ENCODE measurements at regions not wholly inside any gene's neighbourhood (a gene's known extent, or its start where the extent isn't known, plus 50 kb on each side); places are given as distances from the start of the nearest gene placed in this dataset.

DNA sequence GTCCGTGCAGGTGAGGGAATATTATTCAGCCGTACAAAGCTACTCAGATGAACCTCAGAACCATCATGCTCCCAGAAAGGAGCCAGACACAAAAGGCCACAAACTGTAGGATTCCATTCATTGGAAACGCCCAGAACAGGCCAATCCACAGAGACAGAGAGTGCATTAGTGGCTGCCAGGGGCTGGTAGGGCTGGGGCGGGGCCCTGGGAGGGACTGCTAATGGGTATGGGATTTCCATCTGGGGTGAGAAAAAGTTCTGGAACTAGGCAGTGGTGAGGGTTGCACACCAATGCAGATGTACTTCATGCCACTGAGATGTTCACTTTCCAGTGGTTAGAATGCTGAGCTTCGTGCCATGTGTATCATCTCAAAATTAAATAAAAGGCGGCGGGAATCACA lies 101.1 kb downstream of the RFLNA start:
- Mint-ChIP-seq H3K27me3 (ENCODE audit: insufficient read depth) (no peaks in the 10 kb centered on the region), H3K9me3 (no peaks in the 10 kb centered on the region), H3K4me1 (no peaks in the 10 kb centered on the region), H3K27ac (no peak overlapping the region), H3K4me3 (no peak overlapping the region), H3K36me3 (ENCODE audit: low read depth) (peaks cover 38% of the 10 kb centered on the region)
- H3K9me3 ChIP-seq (ENCODE audit: control insufficient read depth, low read length) = no peaks in the 10 kb centered on the region
- peaks cover 41% of the 10 kb centered on the region for H3K36me3 ChIP-seq (ENCODE audit: control insufficient read depth, insufficient read depth, low read length)
- no peak overlapping the region for H3K27ac ChIP-seq (ENCODE audit: low read depth, low read length)
- peaks cover 3% of the 10 kb centered on the region for H3K4me1 ChIP-seq (ENCODE audit: control insufficient read depth, insufficient read depth, low read length)
- TF ChIP-seq, protein P1, sequence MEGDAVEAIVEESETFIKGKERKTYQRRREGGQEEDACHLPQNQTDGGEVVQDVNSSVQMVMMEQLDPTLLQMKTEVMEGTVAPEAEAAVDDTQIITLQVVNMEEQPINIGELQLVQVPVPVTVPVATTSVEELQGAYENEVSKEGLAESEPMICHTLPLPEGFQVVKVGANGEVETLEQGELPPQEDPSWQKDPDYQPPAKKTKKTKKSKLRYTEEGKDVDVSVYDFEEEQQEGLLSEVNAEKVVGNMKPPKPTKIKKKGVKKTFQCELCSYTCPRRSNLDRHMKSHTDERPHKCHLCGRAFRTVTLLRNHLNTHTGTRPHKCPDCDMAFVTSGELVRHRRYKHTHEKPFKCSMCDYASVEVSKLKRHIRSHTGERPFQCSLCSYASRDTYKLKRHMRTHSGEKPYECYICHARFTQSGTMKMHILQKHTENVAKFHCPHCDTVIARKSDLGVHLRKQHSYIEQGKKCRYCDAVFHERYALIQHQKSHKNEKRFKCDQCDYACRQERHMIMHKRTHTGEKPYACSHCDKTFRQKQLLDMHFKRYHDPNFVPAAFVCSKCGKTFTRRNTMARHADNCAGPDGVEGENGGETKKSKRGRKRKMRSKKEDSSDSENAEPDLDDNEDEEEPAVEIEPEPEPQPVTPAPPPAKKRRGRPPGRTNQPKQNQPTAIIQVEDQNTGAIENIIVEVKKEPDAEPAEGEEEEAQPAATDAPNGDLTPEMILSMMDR (conservative IDR thresholded peaks at IDR 0.05) = no peak
- no peak overlapping the region for H3K4me3 ChIP-seq (ENCODE audit: low read length)
- DNase-seq = no peak
- no peak overlapping the region for H3K9ac ChIP-seq (ENCODE audit: extremely low read depth, low read length, poor library complexity, severe bottlenecking)
- H3K27me3 ChIP-seq (ENCODE audit: control insufficient read depth, insufficient read depth, low read length, poor library complexity, severe bottlenecking) = no peaks in the 10 kb centered on the region
- WGBS, 2 experiments (ENCODE audit: insufficient coverage in 1 of 2, insufficient read length in 1 of 2) = 95 to 96% methylated on average over 7 of the region's 7 CpGs

GRCh38 chr12:124395284-124395752 lies 100.4 kb downstream of the RFLNA start:
- H3K9ac ChIP-seq (ENCODE audit: extremely low read depth, low read length, poor library complexity, severe bottlenecking) = no peak overlapping the region
- no peak for DNase-seq
- no peaks in the 10 kb centered on the region for H3K27me3 ChIP-seq (ENCODE audit: control insufficient read depth, insufficient read depth, low read length, poor library complexity, severe bottlenecking)
- WGBS, 2 experiments (ENCODE audit: insufficient coverage in 1 of 2, insufficient read length in 1 of 2) = 91 to 92% methylated on average over 16 to 21 of the region's 21 CpGs
- Mint-ChIP-seq H3K27ac (no peak overlapping the region), H3K36me3 (ENCODE audit: low read depth) (peaks cover 35% of the 10 kb centered on the region), H3K4me1 (no peaks in the 10 kb centered on the region), H3K9me3 (no peaks in the 10 kb centered on the region), H3K4me3 (no peak overlapping the region), H3K27me3 (ENCODE audit: insufficient read depth) (no peaks in the 10 kb centered on the region)
- H3K4me1 ChIP-seq (ENCODE audit: control insufficient read depth, insufficient read depth, low read length) = peaks cover 3% of the 10 kb centered on the region
- no peak overlapping the region for H3K27ac ChIP-seq (ENCODE audit: low read depth, low read length)
- no peaks in the 10 kb centered on the region for H3K9me3 ChIP-seq (ENCODE audit: control insufficient read depth, low read length)
- H3K36me3 ChIP-seq (ENCODE audit: control insufficient read depth, insufficient read depth, low read length) = peaks cover 37% of the 10 kb centered on the region
- TF ChIP-seq, protein P1 (conservative IDR thresholded peaks at IDR 0.05) = no peak
- H3K4me3 ChIP-seq (ENCODE audit: low read length) = no peak overlapping the region

- Histone ChIP-seq H3K9ac (ENCODE audit: extremely low read depth, low read length, poor library complexity, severe bottlenecking) (no peak overlapping the region), H3K27ac (ENCODE audit: low read depth, low read length) (no peak overlapping the region), H3K4me1 (ENCODE audit: control insufficient read depth, insufficient read depth, low read length) (peaks cover 6% of the 10 kb centered on the region), H3K9me3 (ENCODE audit: control insufficient read depth, low read length) (no peaks in the 10 kb centered on the region), H3K4me3 (ENCODE audit: low read length) (no peak overlapping the region), H3K27me3 (ENCODE audit: control insufficient read depth, insufficient read depth, low read length, poor library complexity, severe bottlenecking) (no peaks in the 10 kb centered on the region), H3K36me3 (ENCODE audit: control insufficient read depth, insufficient read depth, low read length) (peaks cover 30% of the 10 kb centered on the region)
- Mint-ChIP-seq H3K36me3 (ENCODE audit: low read depth) (peaks cover 30% of the 10 kb centered on the region), H3K4me1 (peaks cover 3% of the 10 kb centered on the region), H3K27ac (no peak overlapping the region), H3K4me3 (no peak overlapping the region), H3K9me3 (no peaks in the 10 kb centered on the region), H3K27me3 (ENCODE audit: insufficient read depth) (no peaks in the 10 kb centered on the region)
- WGBS, 2 experiments (ENCODE audit: insufficient coverage in 1 of 2, insufficient read length in 1 of 2) = 90 to 91% methylated on average over 5 to 6 of the region's 6 CpGs
- no peak for DNase-seq
- TF ChIP-seq, protein P1 (conservative IDR thresholded peaks at IDR 0.05) = no peak
These were observed 99.7 kb downstream of the RFLNA start for GRCh38 chr12:124394462-124395128.

All from endodermal cell (in vitro differentiated cells).